ENCODE measurements at regions not wholly inside any gene's neighbourhood (a gene's known extent, or its start where the extent isn't known, plus 50 kb on each side); places are given as distances from the start of the nearest gene placed in this dataset.
"Not testable (repeated sequence)": the region's sequence is repeated elsewhere in the genome, so short reads cannot be mapped to it uniquely, and the experiment has no call there.

GRCh38 chr2:56801770-56802169 lies 618.0 kb downstream of the CCDC85A start:
- DNase-seq (ENCODE audit: low read depth in 3 of 3): no peak

DNA sequence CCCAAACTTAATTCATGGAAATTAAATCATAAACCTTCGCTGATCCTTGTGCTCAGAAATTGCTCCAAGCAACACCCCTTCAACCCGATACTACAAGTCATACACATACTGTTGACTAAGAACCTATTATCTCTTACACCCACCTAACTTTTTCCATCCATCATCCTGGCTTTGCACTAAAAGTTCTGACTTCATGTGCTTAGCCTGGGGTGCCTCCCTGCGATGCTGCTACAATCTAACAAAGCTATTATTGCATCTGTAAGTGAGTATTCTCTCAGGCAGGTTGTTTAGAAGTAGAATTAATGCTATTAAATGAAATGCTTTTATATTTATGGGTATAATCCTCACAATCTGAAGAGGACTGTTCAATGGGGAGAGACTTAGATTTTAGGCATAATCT lies 619.8 kb downstream of the CCDC85A start:
- no peak for DNase-seq (ENCODE audit: low read depth in 3 of 3)

DNA sequence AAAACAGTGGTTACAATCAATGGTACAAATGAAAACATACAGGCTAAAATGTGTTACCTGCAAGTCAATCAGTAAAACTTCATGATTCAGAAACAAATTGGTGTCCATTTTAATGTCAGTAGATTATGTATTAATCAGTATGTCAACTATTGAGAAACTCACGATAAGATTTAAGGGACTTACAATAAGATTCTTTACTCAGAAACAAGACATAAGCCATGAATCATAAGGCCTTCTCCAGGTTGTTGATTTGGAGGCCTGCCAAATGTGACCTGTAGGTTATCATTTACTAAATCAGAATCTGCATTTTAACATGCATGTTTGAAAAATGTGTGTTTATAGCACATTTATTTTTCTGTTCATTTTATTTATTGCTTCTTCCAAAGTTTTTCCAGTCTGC lies 623.1 kb downstream of the CCDC85A start:
- no peak for DNase-seq (ENCODE audit: low read depth in 3 of 3)

DNA sequence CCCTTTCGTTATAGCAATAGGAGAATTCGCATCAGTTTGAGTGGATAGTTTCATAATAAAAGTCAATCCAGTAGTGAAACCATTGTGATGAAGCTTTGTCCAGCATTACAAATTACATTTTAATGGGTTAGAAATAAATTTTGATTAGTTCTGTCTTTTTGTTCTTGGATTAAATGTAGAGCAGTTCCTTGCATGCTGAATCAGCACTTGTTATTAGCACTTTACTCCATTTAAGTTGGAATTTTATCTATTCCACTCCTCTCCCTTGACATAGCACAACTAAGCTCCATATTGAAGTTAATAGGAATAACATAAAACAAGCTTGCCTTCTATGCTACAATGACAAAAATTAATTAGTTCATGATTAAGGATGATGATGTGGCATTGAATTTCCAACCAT lies 624.1 kb downstream of the CCDC85A start:
- DNase-seq (ENCODE audit: low read depth in 3 of 3): no peak

GRCh38 chr2:56811401-56811800 lies 627.6 kb downstream of the CCDC85A start:
- DNase-seq (ENCODE audit: low read depth in 3 of 3): no peak

GRCh38 chr2:56812432-56812831 lies 628.6 kb downstream of the CCDC85A start:
- DNase-seq (ENCODE audit: low read depth in 3 of 3): no peak

- no peak for DNase-seq (ENCODE audit: low read depth in 3 of 3)
Measured at GRCh38 chr2:56813490-56813889, 629.7 kb downstream of the CCDC85A start.

DNA sequence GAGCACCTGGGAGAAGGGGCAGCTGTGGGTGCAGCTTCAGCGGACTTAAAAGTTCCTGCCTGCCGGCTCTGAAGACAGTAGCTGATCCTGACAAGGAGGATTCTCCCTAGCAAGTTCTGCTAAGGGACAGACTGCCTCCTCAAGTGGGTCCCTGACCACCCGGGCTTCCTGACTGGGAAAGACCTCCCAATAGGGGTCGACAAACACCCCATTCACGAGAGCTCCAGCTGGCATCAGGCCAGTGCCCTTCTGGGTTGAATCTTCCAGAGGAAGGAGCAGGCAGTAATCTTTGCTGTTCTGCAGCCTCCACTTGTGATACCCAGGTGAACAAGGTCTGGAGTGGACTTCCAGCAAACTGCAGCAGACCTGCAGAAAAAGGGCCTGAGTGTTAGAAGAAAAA lies 632.9 kb downstream of the CCDC85A start:
- no peak for DNase-seq (ENCODE audit: low read depth in 3 of 3)

DNA sequence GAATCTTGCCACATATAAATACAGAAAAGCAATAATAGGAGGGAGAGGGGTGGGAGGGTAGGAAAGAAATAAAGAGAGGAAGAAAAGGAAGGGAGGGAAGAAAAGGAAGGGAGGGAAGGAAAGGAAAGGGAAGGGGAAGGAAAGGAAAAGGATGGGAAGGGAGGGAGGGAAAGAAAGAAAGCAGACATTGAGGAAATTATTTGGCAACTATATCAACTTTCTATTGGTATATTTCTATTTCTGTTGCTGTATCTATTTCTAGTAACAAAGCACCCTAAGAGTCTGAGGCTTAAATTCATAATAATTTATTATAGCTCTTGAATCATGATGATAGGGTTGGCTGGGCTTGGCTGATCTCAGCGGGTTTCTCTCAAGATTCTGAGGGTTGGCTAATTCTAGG lies 648.0 kb downstream of the CCDC85A start:
- DNase-seq (ENCODE audit: low read depth in 3 of 3): no peak

GRCh38 chr2:56834686-56835085 lies 650.9 kb downstream of the CCDC85A start:
- DNase-seq (ENCODE audit: low read depth in 3 of 3): no peak

DNA sequence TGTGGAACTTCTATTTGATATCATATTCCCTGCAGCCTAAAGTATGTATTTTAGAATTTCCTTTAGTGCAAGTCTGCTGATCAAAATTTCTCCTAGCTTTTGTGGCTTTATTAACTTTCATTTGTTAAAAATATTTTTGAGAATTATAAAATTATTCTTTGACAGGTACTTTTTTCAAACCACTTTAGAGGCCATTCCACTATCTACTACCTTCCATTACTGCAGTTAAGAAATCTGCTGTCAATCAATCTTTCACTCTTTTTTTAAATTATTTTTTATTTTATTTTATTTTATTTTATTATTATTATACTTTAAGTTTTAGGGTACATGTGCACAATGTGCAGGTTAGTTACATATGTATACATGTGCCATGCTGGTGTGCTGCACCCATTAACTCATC lies 656.2 kb downstream of the CCDC85A start:
- DNase-seq (ENCODE audit: low read depth in 3 of 3): not testable (repeated sequence)

DNA sequence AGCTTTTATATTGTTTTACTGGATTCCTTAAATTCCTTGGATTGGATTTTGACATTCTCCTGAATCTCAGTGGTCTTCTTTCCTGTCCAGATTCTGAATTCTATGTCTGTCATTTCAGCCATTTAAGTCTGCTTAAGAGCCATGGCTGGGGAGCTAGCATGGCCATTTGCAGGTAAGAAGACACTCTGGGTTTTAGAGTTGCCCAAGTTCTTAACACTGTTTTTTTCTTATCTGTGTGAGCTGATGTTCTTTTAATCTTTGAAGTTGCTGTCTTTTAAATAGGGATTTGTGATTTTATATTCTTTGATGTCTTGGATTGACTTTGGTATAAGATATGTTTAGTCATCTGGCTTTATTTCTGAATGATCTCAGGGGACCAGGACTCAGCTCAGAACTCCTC lies 677.2 kb downstream of the CCDC85A start:
- no peak for DNase-seq (ENCODE audit: low read depth in 3 of 3)

DNA sequence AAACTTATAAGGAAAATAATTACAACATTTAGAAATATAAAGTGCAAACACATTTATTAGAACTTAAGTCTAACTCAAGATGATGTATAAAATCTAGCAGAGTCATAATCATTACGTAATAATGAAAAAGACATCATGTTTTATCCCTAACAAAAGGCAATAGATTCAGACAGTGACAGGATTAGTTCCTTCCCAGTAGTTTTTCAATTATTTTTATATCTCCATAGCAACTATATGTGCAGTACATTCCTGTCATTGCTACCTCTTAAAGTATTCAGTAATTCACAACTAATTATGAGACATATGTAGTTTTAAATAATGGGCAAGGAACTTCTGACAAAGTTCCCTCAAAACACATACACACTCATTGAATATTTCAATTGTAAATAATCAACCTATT lies 687.9 kb downstream of the CCDC85A start:
- no peak for DNase-seq (ENCODE audit: low read depth in 3 of 3)

DNA sequence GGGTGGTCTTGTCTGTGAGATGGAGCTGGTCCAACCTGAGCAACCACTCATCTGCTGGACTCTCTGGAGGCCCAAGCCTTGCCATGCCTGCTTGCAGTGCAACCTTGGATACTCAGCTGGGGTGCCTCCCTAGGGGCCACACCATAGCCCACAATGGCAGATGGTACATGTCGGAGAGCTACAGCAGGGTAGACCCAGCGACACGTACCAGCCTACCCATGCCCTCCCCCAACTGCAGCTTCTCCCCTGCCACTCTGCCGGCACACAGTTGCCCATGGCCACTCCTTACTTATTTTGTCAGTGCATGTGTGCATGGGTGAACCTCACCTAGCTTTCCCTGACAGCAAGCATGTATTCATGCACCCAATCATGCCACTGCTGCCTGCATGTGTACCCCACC lies 690.9 kb downstream of the CCDC85A start:
- no peak for DNase-seq (ENCODE audit: low read depth in 3 of 3)

DNA sequence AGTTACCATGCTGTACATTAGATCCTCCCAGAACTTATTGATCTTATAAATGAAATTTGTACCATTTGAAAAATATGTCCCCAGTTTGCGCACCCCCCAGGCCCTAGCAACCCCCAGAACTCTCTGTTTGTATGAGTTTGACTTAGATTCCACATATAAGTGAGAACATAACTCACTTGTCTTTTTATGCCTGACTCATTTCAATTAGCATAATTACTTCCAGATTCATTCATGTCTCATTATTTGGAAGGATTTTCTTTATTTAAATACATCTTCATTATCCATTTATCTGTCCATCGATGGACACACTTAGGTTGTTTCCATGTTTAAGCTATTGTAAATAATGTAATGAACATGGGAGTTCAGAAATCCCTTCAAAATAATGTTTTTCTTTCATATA lies 705.9 kb downstream of the CCDC85A start:
- DNase-seq (ENCODE audit: low read depth in 3 of 3): no peak

DNA sequence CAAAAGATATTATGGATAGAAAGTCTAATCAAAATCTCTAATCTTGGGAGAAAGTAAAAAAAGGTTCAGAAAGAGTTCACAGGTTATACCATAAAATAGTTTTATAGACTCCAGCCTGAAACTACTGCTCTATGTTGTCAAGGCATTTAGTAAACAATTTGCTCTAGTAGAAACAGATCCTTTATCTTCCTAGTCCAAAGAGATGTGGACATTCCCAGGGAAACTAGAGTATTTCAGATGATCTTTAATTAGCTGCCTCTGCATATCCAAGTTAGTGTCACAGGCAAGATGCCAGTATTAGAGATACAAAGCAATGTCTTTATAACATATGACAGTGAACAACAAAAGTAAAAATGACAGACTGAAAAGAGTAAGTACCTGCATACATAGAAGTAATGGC lies 708.6 kb downstream of the CCDC85A start:
- no peak for DNase-seq (ENCODE audit: low read depth in 3 of 3)

GRCh38 chr2:56898986-56899385 lies 715.2 kb downstream of the CCDC85A start:
- DNase-seq (ENCODE audit: low read depth in 3 of 3): no peak

DNA sequence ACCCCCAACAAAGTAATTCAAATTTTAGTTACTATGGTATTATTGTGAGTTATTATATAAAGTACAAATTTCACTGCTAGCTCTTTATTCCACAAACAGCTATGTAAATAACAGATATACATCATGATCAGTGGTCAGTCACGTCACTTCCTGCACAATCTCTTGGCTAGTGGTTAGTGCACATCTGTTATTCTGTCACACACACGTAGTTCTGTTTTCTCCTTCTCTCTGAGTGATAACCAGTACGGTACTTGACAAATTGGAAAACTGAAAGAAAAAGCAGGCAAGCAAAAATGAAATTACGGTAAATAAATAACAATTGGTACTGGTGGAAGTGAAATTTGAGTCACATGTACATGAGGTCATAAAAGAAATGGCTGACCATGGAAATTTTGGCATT lies 728.7 kb downstream of the CCDC85A start:
- no peak for DNase-seq (ENCODE audit: low read depth in 3 of 3)

DNA sequence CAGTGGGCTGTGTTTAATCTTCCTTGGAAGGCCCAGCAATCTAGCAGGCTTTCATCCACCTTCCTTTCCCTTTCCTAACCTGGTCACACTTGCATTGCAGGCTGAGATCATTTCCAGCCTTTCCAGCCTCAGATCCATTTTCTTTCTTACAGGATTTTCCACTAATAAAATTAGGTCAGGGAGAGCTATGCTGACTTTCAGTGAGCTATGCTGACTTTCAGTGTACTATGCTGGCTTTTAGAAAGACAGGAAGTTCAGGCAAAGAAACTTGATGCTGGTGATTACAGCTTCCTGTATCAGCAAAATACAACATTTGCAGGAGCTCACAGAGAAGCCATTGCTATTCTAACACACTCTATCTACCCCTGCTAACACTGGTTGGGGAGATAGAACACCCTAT lies 735.0 kb downstream of the CCDC85A start:
- DNase-seq (ENCODE audit: low read depth in 3 of 3): no peak

DNA sequence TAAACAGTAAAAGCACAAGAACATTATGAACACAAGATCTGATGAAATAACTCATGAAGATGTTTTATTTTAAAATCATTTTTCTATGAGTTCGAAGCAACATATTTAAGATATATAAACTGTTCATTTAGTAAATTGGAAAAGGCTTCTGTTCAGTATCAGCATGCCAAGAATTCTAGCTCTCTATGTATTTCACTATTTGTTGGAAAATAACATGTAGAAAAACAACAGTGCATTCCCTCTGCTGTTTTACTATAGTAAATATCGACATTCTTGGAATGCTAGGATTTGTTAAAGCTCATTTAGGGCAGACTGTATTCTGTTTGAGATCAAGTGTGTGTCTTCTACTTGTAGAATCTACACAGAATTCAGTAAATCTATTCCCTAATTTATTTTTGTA lies 750.2 kb downstream of the CCDC85A start:
- no peak for DNase-seq (ENCODE audit: low read depth in 3 of 3)

DNA sequence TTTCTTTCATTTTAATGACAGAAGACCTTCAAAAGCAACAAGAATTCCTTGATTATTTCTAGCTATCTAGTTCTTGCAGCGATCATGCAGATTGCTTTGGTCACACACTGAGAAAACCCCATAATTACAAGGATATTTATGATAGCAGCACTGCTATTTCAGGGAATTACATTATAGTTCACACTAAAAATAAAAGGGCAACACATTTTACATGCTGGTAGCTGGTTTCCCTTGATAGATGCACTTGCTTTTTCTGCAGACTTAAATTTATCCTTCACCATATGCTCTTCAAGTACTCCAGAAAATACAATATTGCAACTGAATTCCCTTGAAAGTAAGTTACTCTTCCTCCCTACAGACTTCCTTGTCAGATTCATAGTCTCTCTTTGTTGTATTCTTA lies 751.1 kb downstream of the CCDC85A start:
- DNase-seq (ENCODE audit: low read depth in 3 of 3): no peak

DNA sequence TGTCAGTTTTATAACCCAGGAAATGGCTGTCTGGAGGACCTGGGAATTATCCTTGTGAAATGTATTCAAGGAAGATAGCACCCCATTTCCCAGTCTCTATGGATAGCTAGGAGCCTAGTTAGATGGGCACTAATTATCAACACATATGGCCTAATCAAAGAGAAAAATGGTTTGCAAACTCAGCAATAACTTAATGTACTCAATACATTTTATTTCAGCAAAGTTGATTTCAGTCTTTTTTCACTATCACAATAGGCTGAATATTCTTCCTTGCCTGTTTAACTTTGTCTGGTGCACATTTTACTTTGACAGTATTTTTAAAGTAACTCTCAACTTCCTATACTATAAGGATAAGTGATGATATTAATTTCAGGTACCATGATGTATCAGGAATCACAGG lies 756.3 kb downstream of the CCDC85A start:
- no peak for DNase-seq (ENCODE audit: low read depth in 3 of 3)

DNA sequence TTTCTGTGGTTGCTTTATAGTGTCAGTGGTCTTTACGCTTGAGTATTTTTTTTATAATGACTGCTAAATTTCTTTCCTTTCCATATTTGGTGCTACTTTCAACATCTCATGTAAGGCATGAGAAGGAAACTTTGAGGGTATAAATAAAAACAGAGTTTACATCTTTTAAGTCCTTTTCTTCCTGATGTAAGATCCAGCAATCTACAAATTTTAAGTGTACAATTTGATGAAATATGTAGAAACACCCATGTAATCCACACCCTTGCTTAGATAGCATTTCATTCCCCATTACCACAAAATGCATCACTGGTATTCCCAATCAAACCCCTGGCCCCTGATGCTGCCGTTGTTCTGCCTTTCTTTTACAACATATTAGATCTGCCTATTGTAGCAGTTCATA lies 769.1 kb downstream of the CCDC85A start:
- DNase-seq (ENCODE audit: low read depth in 3 of 3): no peak

DNA sequence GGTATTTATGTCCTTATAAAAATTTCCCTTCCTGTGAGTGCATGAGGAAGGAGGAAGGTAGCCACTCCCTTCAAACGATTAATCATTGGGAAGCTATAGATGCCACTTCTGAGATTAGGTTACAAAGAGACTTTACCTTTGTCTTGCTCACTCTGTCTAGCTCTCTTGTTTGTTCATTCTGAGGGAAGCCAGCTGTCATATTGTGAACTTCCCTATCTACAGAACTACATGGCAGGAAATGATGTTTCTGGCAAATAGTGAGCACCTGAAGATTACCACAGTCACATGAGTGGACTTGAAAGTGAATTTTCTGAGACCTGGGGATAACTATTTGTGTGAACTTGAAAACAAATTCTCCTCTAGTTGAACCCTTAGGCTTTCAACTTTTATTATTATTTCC lies 776.8 kb downstream of the CCDC85A start:
- DNase-seq (ENCODE audit: low read depth in 3 of 3): no peak

GRCh38 chr2:56962673-56963072 lies 778.9 kb downstream of the CCDC85A start:
- DNase-seq (ENCODE audit: low read depth in 3 of 3): no peak

All from stimulated activated CD4-positive, alpha-beta T cell treated with anti-CD3 and anti-CD28 coated beads, TNF-alpha, amount 100 ng/mL, for 48 hours (primary cell).